H9 (cell line): ENCODE measurements at regions not wholly inside any gene's neighbourhood (a gene's known extent, or its start where the extent isn't known, plus 50 kb on each side); places are given as distances from the start of the nearest gene placed in this dataset.

Experiments
- DNase-seq: peaks from one replicate; pipeline ENCODE4 v3.0.0-alpha.2; 2017
- H2AFZ ChIP-seq: one replicate; pipeline ENCODE4 v1.6.1; 2013; ENCODE audit warnings: mild to moderate bottlenecking, low read length, control low read depth, moderate library complexity
- H2AK5ac ChIP-seq: 2 replicates; pipeline ENCODE4 v1.6.1; 2013; ENCODE audit warnings: low read length, control low read depth, mixed read lengths; ENCODE audit not compliant: insufficient read length
- H2BK120ac ChIP-seq: one replicate; pipeline ENCODE4 v1.6.1; 2013; ENCODE audit warnings: low read depth, mild to moderate bottlenecking, low read length, control low read depth, inconsistent platforms; ENCODE audit not compliant: poor library complexity, severe bottlenecking
- H2BK12ac ChIP-seq: 2 replicates; pipeline ENCODE4 v1.6.1; 2013; ENCODE audit warnings: low read length, control low read depth, mixed read lengths, low read depth; ENCODE audit not compliant: insufficient read length
- H2BK15ac ChIP-seq: 2 replicates; pipeline ENCODE4 v1.6.1; 2013; ENCODE audit warnings: low read depth, low read length, control low read depth
- H2BK20ac ChIP-seq: one replicate; pipeline ENCODE4 v1.6.1; 2013; ENCODE audit warnings: low read depth, mild to moderate bottlenecking, low read length, control low read depth, inconsistent platforms; ENCODE audit not compliant: poor library complexity, severe bottlenecking
- H2BK5ac ChIP-seq: 2 replicates; pipeline ENCODE4 v1.6.1; 2013; ENCODE audit warnings: low read length, control low read depth, mixed read lengths; ENCODE audit not compliant: insufficient read length
- H3K14ac ChIP-seq: 2 replicates; pipeline ENCODE4 v1.6.1; 2013; ENCODE audit warnings: low read length, control low read depth; ENCODE audit not compliant: insufficient read depth
- H3K18ac ChIP-seq: 2 replicates; pipeline ENCODE4 v1.6.1; 2013; ENCODE audit warnings: low read depth, mild to moderate bottlenecking, mixed read lengths, low read length, control low read depth; ENCODE audit not compliant: insufficient read length
- H3K23ac ChIP-seq: 2 replicates; pipeline ENCODE4 v1.6.1; 2013; ENCODE audit warnings: low read length, control low read depth, mixed read lengths, low read depth; ENCODE audit not compliant: insufficient read length
- H3K23me2 ChIP-seq: 2 replicates; pipeline ENCODE4 v1.6.1; 2013; ENCODE audit warnings: low read depth, mild to moderate bottlenecking, mixed read lengths, low read length, control low read depth; ENCODE audit not compliant: insufficient read length, poor library complexity, severe bottlenecking
- H3K27ac ChIP-seq: 2 replicates; pipeline ENCODE4 v1.5.1; 2013; ENCODE audit warnings: low read length, control low read depth, mixed read lengths, low read depth; ENCODE audit not compliant: insufficient read length
- H3K27me3 ChIP-seq: 2 replicates; pipeline ENCODE4 v1.6.1; 2013; ENCODE audit warnings: low read length, control low read depth, inconsistent platforms; ENCODE audit not compliant: insufficient read depth
- H3K4ac ChIP-seq: 2 replicates; pipeline ENCODE4 v1.6.1; 2013; ENCODE audit warnings: low read depth, mild to moderate bottlenecking, control low read depth, inconsistent platforms, low read length, moderate library complexity
- H3K4me1 ChIP-seq: 2 replicates; pipeline ENCODE4 v1.6.1; 2013; ENCODE audit warnings: low read length, control low read depth, inconsistent platforms; ENCODE audit not compliant: insufficient read depth
- H3K4me2 ChIP-seq: 2 replicates; pipeline ENCODE4 v1.6.1; 2013; ENCODE audit warnings: low read length, control low read depth, mixed read lengths; ENCODE audit not compliant: insufficient read length, insufficient read depth
- H3K56ac ChIP-seq: 2 replicates; pipeline ENCODE4 v1.6.1; 2013; ENCODE audit warnings: low read depth, mild to moderate bottlenecking, mixed read lengths, low read length, control low read depth; ENCODE audit not compliant: insufficient read length
- H3K79me1 ChIP-seq: 2 replicates; pipeline ENCODE4 v1.6.1; 2013; ENCODE audit warnings: low read depth, mild to moderate bottlenecking, moderate library complexity, low read length, control low read depth, inconsistent platforms; ENCODE audit not compliant: insufficient read depth, poor library complexity, severe bottlenecking
- H3K79me2 ChIP-seq: 2 replicates; pipeline ENCODE4 v1.6.1; 2013; ENCODE audit warnings: low read length, control low read depth, inconsistent platforms; ENCODE audit not compliant: insufficient read depth
- H3K9ac ChIP-seq: 2 replicates; pipeline ENCODE4 v1.6.1; 2013; ENCODE audit warnings: low read length, control low read depth, mixed read lengths; ENCODE audit not compliant: insufficient read length; ENCODE audit errors: extremely low read depth
- H3K9me3 ChIP-seq: one replicate; pipeline ENCODE4 v1.6.1; 2013; ENCODE audit warnings: low read depth, low read length, inconsistent platforms; ENCODE audit not compliant: control insufficient read depth
- H3T11ph ChIP-seq: one replicate; pipeline ENCODE4 v1.6.1; 2013; ENCODE audit warnings: mild to moderate bottlenecking, low read length, control low read depth, inconsistent platforms
- H4K20me1 ChIP-seq: one replicate; pipeline ENCODE4 v1.6.1; 2013; ENCODE audit not compliant: control insufficient read depth, insufficient read length, insufficient read depth
- H4K5ac ChIP-seq: 2 replicates; pipeline ENCODE4 v1.6.1; 2013; ENCODE audit warnings: low read depth, mild to moderate bottlenecking, mixed read lengths, low read length, control low read depth; ENCODE audit not compliant: insufficient read length
- H4K8ac ChIP-seq: replicated peaks from 2 replicates; pipeline ENCODE4 v1.6.1; 2013; ENCODE audit warnings: low read length, control low read depth, mixed read lengths, low read depth; ENCODE audit not compliant: insufficient read length
- H4K91ac ChIP-seq: 2 replicates; pipeline ENCODE4 v1.6.1; 2013; ENCODE audit warnings: low read depth, mild to moderate bottlenecking, moderate library complexity, mixed read lengths, low read length, control low read depth; ENCODE audit not compliant: insufficient read length
- H3K27ac Mint-ChIP-seq, 3 experiments: 2 replicates in 2 of 3; 3 replicates in 1 of 3; pipeline ENCODE4 v1.8.0; 2020 to 2021; ENCODE audit warnings: mixed read lengths in 3 of 3, mild to moderate bottlenecking in 1 of 3, moderate library complexity in 1 of 3
- H3K27me3 Mint-ChIP-seq: 2 replicates; pipeline ENCODE4 v1.8.0; 2021; ENCODE audit warnings: low read depth, mild to moderate bottlenecking, moderate library complexity, mixed read lengths
- H3K36me3 Mint-ChIP-seq, 3 experiments: 2 replicates in 2 of 3; 3 replicates in 1 of 3; pipeline ENCODE4 v1.8.0; 2020 to 2021; ENCODE audit warnings: low read depth in 3 of 3, mixed read lengths in 3 of 3; ENCODE audit not compliant: insufficient read depth in 1 of 3
- H3K4me1 Mint-ChIP-seq, 2 experiments: 2 replicates each; pipeline ENCODE4 v1.8.0; 2020; ENCODE audit warnings: mixed read lengths in 2 of 2
- H3K4me3 Mint-ChIP-seq, 2 experiments: 2 replicates in 1 of 2; 3 replicates in 1 of 2; pipeline ENCODE4 v1.8.0; 2020 to 2021; ENCODE audit warnings: mild to moderate bottlenecking in 2 of 2, mixed read lengths in 2 of 2, moderate library complexity in 1 of 2
- H3K9me3 Mint-ChIP-seq, 2 experiments: 2 replicates in 1 of 2; 3 replicates in 1 of 2; pipeline ENCODE4 v1.8.0; 2020; ENCODE audit warnings: mild to moderate bottlenecking in 2 of 2, mixed read lengths in 2 of 2, moderate library complexity in 1 of 2
- WGBS: extraction: QIAGEN DNeasy Blood & Tissue Kit; methylation state at CpG from one replicate; pipeline ENCODE4 v1.1.7; 2013; ENCODE audit warnings: missing lambda C conversion rate, low lambda C conversion rate, mixed read lengths; ENCODE audit not compliant: insufficient read length; ENCODE audit errors: extremely low coverage; 5-methylcytosine and 5-hydroxymethylcytosine counted together
- TF ChIP-seq, protein P1 (sequence below): fragments of 200-600 bp; sonication (generic); conservative IDR thresholded peaks from 3 replicates; pipeline ENCODE4 v1.8.0; 2021; ENCODE audit warnings: antibody characterized with exemption, mild to moderate bottlenecking

- no peaks in the 10 kb centered on the region for H3K36me3 Mint-ChIP-seq
- TF ChIP-seq, protein P1, sequence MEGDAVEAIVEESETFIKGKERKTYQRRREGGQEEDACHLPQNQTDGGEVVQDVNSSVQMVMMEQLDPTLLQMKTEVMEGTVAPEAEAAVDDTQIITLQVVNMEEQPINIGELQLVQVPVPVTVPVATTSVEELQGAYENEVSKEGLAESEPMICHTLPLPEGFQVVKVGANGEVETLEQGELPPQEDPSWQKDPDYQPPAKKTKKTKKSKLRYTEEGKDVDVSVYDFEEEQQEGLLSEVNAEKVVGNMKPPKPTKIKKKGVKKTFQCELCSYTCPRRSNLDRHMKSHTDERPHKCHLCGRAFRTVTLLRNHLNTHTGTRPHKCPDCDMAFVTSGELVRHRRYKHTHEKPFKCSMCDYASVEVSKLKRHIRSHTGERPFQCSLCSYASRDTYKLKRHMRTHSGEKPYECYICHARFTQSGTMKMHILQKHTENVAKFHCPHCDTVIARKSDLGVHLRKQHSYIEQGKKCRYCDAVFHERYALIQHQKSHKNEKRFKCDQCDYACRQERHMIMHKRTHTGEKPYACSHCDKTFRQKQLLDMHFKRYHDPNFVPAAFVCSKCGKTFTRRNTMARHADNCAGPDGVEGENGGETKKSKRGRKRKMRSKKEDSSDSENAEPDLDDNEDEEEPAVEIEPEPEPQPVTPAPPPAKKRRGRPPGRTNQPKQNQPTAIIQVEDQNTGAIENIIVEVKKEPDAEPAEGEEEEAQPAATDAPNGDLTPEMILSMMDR, result no peak
These were observed 138.5 kb upstream of the FLRT2 start for GRCh38 chr14:85391455-85391854.

More at GRCh38 chr14:85391455-85391854, 138.5 kb upstream of the FLRT2 start:
- no peak overlapping the region for H2AFZ ChIP-seq
- no peak overlapping the region for H3K27ac Mint-ChIP-seq
- H3K9me3 Mint-ChIP-seq, result no peaks in the 10 kb centered on the region
- H3K79me1 ChIP-seq, result no peaks in the 10 kb centered on the region
- WGBS, result no CpG with 5 or more reads among the region's 3 CpGs
- H4K91ac ChIP-seq, result no peak overlapping the region
- no peaks in the 10 kb centered on the region for H3K4me1 ChIP-seq
- no peak overlapping the region for H3K27ac ChIP-seq
- no peak overlapping the region for H3K4me3 Mint-ChIP-seq
- no peak overlapping the region for H3K4ac ChIP-seq
- H2BK15ac ChIP-seq, result no peak overlapping the region
- H3K27me3 Mint-ChIP-seq, result no peaks in the 10 kb centered on the region
- H3K23me2 ChIP-seq, result no peaks in the 10 kb centered on the region
- no peaks in the 10 kb centered on the region for H3K79me2 ChIP-seq
- H3K18ac ChIP-seq, result no peak overlapping the region
- no peak overlapping the region for H2BK5ac ChIP-seq
- DNase-seq, result no peak
- H3K9me3 ChIP-seq, result no peaks in the 10 kb centered on the region
- no peak overlapping the region for H3K9ac ChIP-seq
- H4K20me1 ChIP-seq, result no peaks in the 10 kb centered on the region
- no peak overlapping the region for H3K23ac ChIP-seq
- no peak overlapping the region for H3T11ph ChIP-seq
- H2BK120ac ChIP-seq, result no peak overlapping the region
- no peak overlapping the region for H2BK12ac ChIP-seq
- no peak overlapping the region for H3K4me2 ChIP-seq
- H4K8ac ChIP-seq, result no peak overlapping the region
- H2AK5ac ChIP-seq, result no peak overlapping the region
- no peak overlapping the region for H3K56ac ChIP-seq
- H4K5ac ChIP-seq, result no peak overlapping the region
- H2BK20ac ChIP-seq, result no peak overlapping the region
- H3K27me3 ChIP-seq, result no peaks in the 10 kb centered on the region
- peaks cover 5 to 7% of the 10 kb centered on the region in 2 experiments for H3K4me1 Mint-ChIP-seq
- H3K14ac ChIP-seq, result no peak overlapping the region
